ENCODE measurements at regions not wholly inside any gene's neighbourhood (a gene's known extent, or its start where the extent isn't known, plus 50 kb on each side); places are given as distances from the start of the nearest gene placed in this dataset.
"Not testable (repeated sequence)": the region's sequence is repeated elsewhere in the genome, so short reads cannot be mapped to it uniquely, and the experiment has no call there.

GRCh38 chr16:64304396-64304795 is 817.5 kb downstream of the CDH11 start:
- DNase-seq (ENCODE audit: low spot score) = no peak

DNA sequence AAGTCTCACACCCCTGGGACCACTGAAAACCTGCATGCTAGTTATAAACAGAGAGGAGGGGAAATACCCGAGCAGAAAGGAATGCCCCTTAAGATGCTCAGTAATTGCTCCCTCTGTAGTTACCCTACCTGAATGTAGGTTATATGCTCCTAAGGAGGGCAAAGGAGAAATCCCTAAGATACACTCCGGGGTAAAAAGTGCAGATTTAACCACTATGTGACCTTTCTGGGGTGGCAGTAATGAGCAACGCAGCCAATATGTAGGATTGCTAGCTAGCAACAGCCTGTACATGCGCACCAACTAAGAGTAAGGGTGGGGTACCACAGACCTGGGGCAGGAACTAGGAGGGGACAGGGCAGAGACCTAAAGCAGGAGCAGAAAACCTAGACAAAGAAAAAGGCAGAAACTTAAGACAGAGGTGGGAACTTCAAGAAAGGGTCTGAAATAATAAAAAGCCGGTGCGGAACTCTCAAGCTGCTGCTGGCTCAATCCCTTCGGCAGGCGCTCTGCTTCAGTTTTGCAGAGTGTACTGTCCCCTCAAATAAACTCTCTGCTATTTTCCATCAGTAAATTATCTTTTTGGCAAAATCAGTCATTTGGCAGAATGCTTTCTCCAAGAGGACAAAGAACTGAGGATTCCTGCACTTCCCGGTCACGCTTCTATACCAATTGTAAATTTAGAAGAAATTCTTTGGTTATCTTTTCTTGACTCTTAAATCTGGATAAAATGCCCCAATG is 823.8 kb downstream of the CDH11 start:
- no peak for DNase-seq (ENCODE audit: low spot score)

GRCh38 chr16:64295466-64295865 is 826.4 kb downstream of the CDH11 start:
- no peak for DNase-seq (ENCODE audit: low spot score)

GRCh38 chr16:64292953-64293352 is 828.9 kb downstream of the CDH11 start:
- DNase-seq (ENCODE audit: low spot score) = no peak

- DNase-seq (ENCODE audit: low spot score) = no peak
Observed at GRCh38 chr16:64292161-64292560, 829.7 kb downstream of the CDH11 start.

DNA sequence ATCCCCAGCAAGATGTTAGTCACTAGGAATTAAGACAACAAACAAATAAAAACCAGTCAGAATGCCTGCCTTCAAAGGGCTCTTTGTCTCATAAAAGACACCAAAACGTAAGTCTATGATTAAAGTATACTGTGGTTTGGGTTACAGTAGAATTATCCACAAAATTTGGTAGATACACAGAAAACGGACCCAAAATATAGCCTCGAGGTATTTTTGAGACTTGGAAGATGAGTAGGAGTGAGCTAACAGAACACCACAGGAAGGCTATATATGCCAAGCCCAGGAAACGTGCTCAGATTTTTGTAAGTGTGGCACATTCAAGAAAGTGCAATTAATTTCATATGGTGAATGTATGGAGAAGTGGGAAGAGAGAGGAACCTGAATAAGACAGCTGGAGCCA is 831.4 kb downstream of the CDH11 start:
- DNase-seq (ENCODE audit: low spot score) = no peak

- DNase-seq (ENCODE audit: low spot score) = no peak
Observed at GRCh38 chr16:64287655-64288528, 834.0 kb downstream of the CDH11 start.

DNA sequence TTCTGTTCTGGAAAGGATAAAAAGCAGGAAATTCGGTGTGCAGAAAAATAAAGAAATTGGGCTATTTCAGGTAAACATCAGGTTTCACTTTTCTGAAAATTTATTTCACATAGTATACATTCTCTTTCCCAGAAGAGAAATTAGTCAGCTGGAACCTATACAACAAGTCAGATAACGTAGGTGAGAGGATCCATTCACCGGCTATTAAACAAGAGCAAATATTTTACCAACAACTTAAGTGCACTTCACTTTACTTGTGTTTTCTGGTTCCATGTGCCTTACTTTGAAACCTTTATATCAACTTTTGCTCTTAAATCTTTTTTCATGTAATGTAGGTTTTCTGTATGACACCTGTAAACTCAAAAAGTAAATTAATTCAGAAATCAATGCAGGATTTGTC is 839.7 kb downstream of the CDH11 start:
- DNase-seq (ENCODE audit: low spot score) = no peak

DNA sequence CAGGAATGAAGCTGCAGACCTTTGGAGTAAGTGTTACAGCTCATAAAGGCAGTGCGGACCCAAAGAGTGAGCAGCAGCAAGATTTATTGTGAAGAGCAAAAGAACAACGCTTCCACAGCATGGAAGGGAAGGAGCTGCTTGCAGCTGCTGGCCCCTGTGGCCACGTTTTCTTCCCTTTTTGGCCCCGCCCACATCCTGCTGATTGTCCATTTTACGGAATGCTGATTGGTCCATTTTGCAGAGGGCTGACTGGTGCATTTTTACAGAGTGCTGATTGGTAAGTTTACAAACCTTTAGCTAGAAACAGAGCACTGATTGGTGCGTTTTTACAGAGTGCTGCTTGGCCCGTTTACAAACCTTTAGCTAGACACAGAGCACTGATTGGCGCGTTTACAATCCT is 841.5 kb downstream of the CDH11 start:
- no peak for DNase-seq (ENCODE audit: low spot score)

GRCh38 chr16:64278196-64278595 is 843.7 kb downstream of the CDH11 start:
- no peak for DNase-seq (ENCODE audit: low spot score)

- no peak for DNase-seq (ENCODE audit: low spot score)
Observed at GRCh38 chr16:64276646-64277045, 845.2 kb downstream of the CDH11 start.

DNA sequence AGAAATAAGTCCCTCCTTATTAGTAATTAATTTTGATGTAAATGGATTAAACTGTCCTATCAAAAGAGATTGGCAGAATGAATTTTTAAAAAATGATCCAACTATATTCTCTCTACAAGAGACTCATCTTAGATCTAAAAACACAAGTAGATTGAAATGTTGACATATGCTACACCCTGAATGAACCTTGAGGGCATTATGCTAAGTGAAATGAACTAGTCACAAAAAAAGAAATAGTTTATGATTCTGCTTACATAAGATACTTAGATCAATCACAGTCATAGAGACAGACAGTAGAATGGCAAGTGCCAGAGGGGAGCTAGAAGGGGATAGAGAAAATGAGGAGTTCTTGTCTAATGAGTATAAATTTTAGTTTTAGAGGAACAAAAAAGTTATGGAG is 849.8 kb downstream of the CDH11 start:
- no peak for DNase-seq (ENCODE audit: low spot score)

GRCh38 chr16:64269756-64270155 is 852.1 kb downstream of the CDH11 start:
- no peak for DNase-seq (ENCODE audit: low spot score)

- no peak for DNase-seq (ENCODE audit: low spot score)
Observed at GRCh38 chr16:64265756-64266155, 856.1 kb downstream of the CDH11 start.

DNA sequence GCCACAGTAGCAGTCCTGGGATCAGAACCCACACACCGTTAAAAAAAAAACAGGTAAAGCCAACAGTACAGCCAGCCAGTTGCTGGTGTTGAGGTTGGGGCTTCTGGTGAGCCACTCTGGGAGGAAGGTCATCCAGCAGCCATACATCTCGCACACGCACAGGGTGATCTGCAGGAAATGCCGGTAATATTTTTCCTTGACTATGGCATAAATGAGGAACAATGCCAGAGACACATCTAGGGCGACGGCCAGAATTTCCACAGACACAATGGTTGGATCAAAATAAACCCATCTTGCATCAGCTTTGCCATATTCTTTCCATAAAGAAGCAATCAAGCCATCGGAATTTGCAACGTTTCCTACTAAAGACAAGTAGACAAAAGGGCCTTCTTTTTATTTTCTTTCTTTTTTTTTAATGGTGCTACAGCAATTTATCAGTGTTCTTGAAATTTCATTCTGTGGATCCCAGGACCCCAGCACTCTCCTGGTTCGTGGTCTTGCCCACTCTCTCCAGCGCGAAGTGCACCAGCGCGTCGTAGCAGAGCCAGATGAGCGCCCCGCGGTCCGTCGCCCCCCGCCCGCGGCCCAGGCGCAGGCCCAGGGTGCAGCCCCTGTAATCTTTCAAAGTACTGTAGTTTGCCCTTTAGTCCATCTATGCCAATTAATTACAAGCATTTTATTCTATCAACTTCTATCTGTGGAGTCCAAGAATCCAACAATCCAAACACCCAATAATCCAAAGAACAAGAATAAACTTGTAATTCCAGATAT is 861.0 kb downstream of the CDH11 start:
- not testable (repeated sequence) for DNase-seq (ENCODE audit: low spot score)

DNA sequence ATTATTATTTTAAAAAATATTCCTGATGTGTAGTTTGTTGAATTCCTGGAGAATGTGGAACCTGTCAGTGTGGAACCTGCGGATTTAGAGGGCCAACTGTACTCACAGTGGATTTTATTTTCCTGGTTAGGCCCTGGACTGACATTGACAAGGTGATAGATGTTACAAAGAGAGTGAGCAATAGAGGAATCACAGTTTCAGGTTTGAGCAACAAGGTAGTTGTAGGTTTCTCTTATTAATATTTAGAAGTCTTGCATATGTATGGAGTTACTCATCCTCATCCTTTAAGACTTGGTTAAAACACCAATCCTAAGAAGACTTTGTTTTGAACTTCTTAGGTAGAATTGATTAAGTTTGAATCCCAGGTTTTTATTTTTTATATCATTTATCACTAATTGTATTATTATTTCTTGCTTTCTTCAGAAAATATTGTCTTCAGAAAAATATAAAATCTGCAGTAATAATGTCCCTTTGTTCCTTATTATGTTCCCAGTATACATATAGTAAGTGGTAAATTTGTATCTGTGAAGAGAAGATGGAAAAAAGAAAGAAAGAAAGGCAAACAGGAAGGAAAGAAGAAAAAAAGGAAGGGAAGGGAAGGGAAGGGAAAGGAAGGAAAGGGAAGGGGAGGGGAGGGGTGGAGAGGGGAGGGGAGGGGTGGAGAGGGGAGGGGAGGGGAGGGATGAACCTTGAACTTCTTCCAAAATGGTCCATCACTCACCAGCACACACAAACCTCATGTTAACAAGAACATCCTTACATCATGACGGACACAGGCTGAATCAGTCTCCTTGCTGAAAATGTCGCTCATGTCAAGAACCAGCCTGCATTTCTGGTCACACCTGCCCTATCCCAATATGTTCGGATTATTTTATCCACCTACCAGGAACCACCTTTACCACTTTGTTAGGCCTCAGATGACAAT is 867.2 kb downstream of the CDH11 start:
- DNase-seq (ENCODE audit: low spot score) = no peak

GRCh38 chr16:64253525-64253924 is 868.3 kb downstream of the CDH11 start:
- no peak for DNase-seq (ENCODE audit: low spot score)

- DNase-seq (ENCODE audit: low spot score) = no peak
Observed at GRCh38 chr16:64253096-64253495, 868.8 kb downstream of the CDH11 start.

GRCh38 chr16:64251742-64252141 is 870.1 kb downstream of the CDH11 start:
- no peak for DNase-seq (ENCODE audit: low spot score)

DNA sequence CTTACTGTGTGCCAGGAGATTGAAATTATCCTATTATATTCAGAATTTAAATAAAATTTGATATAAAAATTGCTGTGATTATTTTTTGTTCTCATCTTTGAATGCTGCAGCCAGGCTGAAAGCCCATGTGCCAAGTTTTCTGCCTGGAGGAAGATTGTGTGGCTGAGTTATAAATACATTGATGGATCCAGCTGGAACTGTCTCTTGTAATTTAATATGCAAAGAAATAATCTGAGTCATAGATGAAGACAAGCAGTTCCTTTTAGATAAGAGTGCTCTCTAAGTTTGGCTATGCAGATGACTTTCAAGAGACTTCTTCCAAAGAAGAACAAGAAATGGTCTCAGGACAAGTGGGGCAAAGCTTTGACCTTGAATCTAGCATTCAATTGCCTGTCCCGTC is 871.0 kb downstream of the CDH11 start:
- peak; percentile 58 for DNase-seq (ENCODE audit: low spot score)

- no peak for DNase-seq (ENCODE audit: low spot score)
Observed at GRCh38 chr16:64242492-64242891, 879.4 kb downstream of the CDH11 start.

DNA sequence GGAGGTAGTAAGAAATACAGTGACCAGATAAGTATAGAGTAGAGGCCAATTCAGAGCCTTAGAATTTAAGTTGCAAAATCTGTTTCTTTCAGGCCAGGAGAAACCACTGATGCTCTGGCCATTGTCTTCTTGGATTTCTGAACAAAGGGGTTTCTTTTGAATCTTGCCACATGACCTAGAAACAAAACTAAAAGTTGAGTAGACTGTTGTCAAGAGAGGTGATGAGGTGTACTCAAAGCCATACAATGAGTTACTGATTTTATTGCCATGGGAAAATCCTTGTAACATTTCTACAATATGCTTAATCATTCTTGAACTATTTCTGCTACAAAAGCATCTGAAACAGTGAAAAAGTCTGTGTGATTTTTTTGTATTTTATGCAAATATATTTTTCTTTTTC is 881.3 kb downstream of the CDH11 start:
- DNase-seq (ENCODE audit: low spot score) = no peak
